Prostate gland (tissue), 2 donors: ENCODE measurements at regions not wholly inside any gene's neighbourhood (a gene's known extent, or its start where the extent isn't known, plus 50 kb on each side); places are given as distances from the start of the nearest gene placed in this dataset.

Experiments used
- DNase-seq: peaks from one replicate; pipeline ENCODE4 v3.0.0-alpha.2; 2019; ENCODE audit warnings: low spot score
- H3K27ac ChIP-seq, 2 donors: fragments of 200-600 bp; sonication (generic); 2 replicates each; pipeline ENCODE4 v1.5.1; 2017 to 2019
- H3K27me3 ChIP-seq: fragments of 200-600 bp; sonication (generic); replicated peaks from 2 replicates; pipeline ENCODE4 v1.5.1; 2019; ENCODE audit not compliant: insufficient read depth
- H3K36me3 ChIP-seq, 2 donors: fragments of 200-600 bp; sonication (generic); 1 replicate in 1 of 2; 2 replicates in 1 of 2; pipeline versions ENCODE4 v1.5.1 to v1.8.1; 2017 to 2019
- H3K4me1 ChIP-seq: fragments of 200-600 bp; sonication (generic); replicated peaks from 2 replicates; pipeline ENCODE4 v1.5.1; 2019
- H3K4me3 ChIP-seq, 2 donors: fragments of 200-600 bp; sonication (generic); 2 replicates each; pipeline ENCODE4 v1.5.1; 2017 to 2019
- H3K9me3 ChIP-seq: fragments of 200-600 bp; sonication (generic); 2 replicates; pipeline ENCODE4 v1.5.1; 2017
- POLR2A ChIP-seq: fragments of 450-650 bp; IDR thresholded peaks from one replicate; pipeline ENCODE4 v1.6.1; 2016; ENCODE audit warnings: antibody characterized with exemption, mild to moderate bottlenecking
- POLR2AphosphoS5 ChIP-seq: sonication (generic); formaldehyde crosslinking; IDR thresholded peaks from one replicate; pipeline ENCODE4 v1.6.1; 2017; ENCODE audit warnings: antibody characterized with exemption
- WGBS: methylation state at CpG from one replicate; pipeline ENCODE4 v1.1.5; 2018; 5-methylcytosine and 5-hydroxymethylcytosine counted together
- intact Hi-C: fragments of 100-400 bp; cut with DNase I; formaldehyde crosslinking; loops from one replicate; pipeline ENCODE4 v1.14.2; 2022
- TF ChIP-seq, protein P1 (sequence below), 4 experiments: fragments of 200-600 bp in 2 of 4; fragments of 450-650 bp in 2 of 4; sonication (generic) in 2 of 4; IDR thresholded peaks; 1 replicate in 3 of 4; 2 replicates in 1 of 4; pipeline ENCODE4 v1.5.1; 2016 to 2019; ENCODE audit warnings: antibody characterized with exemption in 4 of 4, mild to moderate bottlenecking in 2 of 4, moderate library complexity in 2 of 4

DNA sequence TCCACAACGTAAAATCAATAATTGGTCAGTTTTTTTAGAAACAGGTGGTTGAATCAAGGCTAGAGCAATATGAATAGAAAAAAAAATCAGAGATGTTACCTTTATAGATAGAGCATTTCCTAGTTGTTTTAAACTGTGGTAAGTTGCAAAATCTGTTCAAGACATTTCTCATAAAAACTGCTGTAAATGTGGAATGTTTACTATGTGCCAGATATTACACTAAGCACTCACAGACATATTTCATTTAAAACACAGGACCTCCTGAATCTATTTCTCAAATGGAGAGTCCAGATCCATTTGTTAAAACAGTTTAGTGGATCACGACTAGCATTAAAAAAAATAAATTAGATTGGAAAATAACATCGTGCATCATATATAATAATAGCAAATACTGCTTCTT, 570.0 kb upstream of the ZNF608 start:
- H3K36me3 ChIP-seq = no peaks in the 10 kb centered on the region
- no peak for TF ChIP-seq POLR2AphosphoS5
- TF ChIP-seq, protein P1, sequence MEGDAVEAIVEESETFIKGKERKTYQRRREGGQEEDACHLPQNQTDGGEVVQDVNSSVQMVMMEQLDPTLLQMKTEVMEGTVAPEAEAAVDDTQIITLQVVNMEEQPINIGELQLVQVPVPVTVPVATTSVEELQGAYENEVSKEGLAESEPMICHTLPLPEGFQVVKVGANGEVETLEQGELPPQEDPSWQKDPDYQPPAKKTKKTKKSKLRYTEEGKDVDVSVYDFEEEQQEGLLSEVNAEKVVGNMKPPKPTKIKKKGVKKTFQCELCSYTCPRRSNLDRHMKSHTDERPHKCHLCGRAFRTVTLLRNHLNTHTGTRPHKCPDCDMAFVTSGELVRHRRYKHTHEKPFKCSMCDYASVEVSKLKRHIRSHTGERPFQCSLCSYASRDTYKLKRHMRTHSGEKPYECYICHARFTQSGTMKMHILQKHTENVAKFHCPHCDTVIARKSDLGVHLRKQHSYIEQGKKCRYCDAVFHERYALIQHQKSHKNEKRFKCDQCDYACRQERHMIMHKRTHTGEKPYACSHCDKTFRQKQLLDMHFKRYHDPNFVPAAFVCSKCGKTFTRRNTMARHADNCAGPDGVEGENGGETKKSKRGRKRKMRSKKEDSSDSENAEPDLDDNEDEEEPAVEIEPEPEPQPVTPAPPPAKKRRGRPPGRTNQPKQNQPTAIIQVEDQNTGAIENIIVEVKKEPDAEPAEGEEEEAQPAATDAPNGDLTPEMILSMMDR (IDR thresholded peaks at IDR 0.05) = no peak
- TF ChIP-seq POLR2A = no peak
- H3K27me3 ChIP-seq = no peaks in the 10 kb centered on the region
- H3K27ac ChIP-seq = no peak overlapping the region
- H3K9me3 ChIP-seq = no peaks in the 10 kb centered on the region
- H3K4me3 ChIP-seq = no peak overlapping the region
- DNase-seq = no peak
- intact Hi-C loops = no loop called here
- 48% methylated on average over 3 of the region's 3 CpGs for WGBS
- H3K4me1 ChIP-seq = no peaks in the 10 kb centered on the region

DNA sequence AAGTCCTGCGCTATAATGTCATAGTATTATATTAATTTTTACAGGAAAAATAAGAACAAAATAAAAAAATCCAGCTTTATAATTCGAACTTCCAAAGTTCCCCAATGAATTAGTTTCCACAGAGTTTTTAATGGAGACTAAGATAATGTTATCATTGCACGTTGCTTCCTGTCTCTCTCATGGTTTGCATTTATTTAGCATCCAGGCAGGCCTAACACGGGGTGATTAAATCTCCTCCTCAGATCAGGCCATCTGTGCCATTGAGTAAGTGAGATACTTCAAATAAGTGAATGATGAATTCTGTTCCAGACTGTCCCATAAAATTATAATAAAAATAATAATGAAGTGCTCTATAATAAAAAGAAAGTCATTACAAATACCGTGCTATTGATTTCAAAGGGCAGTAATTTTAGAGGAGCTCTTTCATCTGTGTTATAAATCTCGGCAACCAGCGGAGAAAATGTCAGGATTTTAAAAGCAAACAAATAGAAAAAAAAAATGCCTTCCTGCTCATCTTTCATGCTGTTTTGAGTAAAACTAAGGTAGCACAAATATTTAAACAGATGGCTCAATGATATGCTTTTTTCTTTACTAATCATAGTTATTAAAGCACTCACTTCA, 570.6 kb upstream of the ZNF608 start:
- Histone ChIP-seq H3K4me3 (no peak overlapping the region), H3K4me1 (no peaks in the 10 kb centered on the region), H3K27ac (no peak overlapping the region), H3K36me3 (no peaks in the 10 kb centered on the region), H3K27me3 (no peaks in the 10 kb centered on the region), H3K9me3 (no peaks in the 10 kb centered on the region)
- intact Hi-C loops = no loop called here
- WGBS = 29% methylated on average over 7 of the region's 7 CpGs
- TF ChIP-seq, protein P1 (IDR thresholded peaks at IDR 0.05) = no peak
- TF ChIP-seq POLR2A = no peak
- no peak for TF ChIP-seq POLR2AphosphoS5
- no peak for DNase-seq

DNA sequence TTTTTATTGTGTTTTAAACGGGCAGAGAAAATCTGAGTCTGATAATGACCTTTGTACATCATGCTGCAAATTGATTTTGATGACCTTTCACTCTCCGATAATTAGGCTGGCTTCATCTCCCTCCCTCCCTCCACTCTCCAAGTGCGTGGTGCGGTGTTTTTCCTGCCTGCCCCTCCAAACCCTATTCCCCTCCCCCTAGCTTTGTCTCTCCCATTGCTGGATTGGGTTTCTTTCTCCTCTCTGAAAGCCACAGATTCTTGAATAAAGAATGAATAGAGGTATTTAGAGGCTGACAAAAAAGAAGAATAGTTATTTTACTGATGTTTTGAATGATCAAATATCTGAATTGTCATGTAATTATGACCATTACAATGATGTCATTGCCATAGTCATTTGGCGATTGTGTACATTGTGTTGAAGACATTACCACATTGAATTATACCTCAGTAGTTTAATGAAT, 571.1 kb upstream of the ZNF608 start:
- no peaks in the 10 kb centered on the region for H3K4me1 ChIP-seq
- H3K27me3 ChIP-seq = no peaks in the 10 kb centered on the region
- TF ChIP-seq, protein P1 (IDR thresholded peaks at IDR 0.05) = no peak
- no peak for TF ChIP-seq POLR2AphosphoS5
- no peak for TF ChIP-seq POLR2A
- DNase-seq = no peak
- intact Hi-C loops = no loop called here
- no peak overlapping the region for H3K4me3 ChIP-seq
- H3K36me3 ChIP-seq = no peaks in the 10 kb centered on the region
- 29% methylated on average over 5 of the region's 5 CpGs for WGBS
- H3K9me3 ChIP-seq = no peaks in the 10 kb centered on the region
- no peak overlapping the region for H3K27ac ChIP-seq

DNA sequence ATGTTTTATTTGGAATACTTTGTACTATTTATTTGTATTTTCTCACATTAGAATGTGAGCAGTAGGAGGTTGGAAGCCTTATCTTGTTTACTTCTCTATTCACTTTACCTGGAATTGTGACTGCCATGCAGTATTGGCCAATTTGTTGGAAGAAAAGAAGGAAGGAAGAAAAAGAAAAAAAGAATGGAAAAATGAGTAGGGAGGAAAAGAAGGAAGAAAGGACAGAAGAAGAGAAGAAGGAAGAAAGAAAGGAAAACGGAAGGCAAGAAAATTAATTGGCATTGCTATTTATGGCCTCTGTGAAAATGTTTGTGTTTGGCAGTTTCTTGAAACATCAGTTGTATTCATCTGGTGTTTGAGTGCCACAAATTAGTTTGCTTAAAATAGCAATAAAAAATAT, 575.2 kb upstream of the ZNF608 start:
- no peak overlapping the region for H3K27ac ChIP-seq
- no peaks in the 10 kb centered on the region for H3K27me3 ChIP-seq
- intact Hi-C loops = no loop called here
- H3K4me1 ChIP-seq = no peaks in the 10 kb centered on the region
- H3K9me3 ChIP-seq = no peaks in the 10 kb centered on the region
- no peak overlapping the region for H3K4me3 ChIP-seq
- WGBS = 83% methylated on average over 1 of the region's 1 CpG
- DNase-seq = no peak
- H3K36me3 ChIP-seq = no peaks in the 10 kb centered on the region
- TF ChIP-seq, protein P1 (IDR thresholded peaks at IDR 0.05) = no peak
- TF ChIP-seq POLR2A = no peak
- TF ChIP-seq POLR2AphosphoS5 = no peak

GRCh38 chr5:125323613-125324012, 577.2 kb upstream of the ZNF608 start:
- intact Hi-C loops = no loop called here
- Histone ChIP-seq H3K9me3 (no peaks in the 10 kb centered on the region), H3K4me1 (no peaks in the 10 kb centered on the region), H3K4me3 (no peak overlapping the region), H3K27me3 (no peaks in the 10 kb centered on the region), H3K27ac (no peak overlapping the region), H3K36me3 (no peaks in the 10 kb centered on the region)
- 13% methylated on average over 2 of the region's 2 CpGs for WGBS
- no peak for DNase-seq
- TF ChIP-seq POLR2A (no peak), POLR2AphosphoS5 (no peak)
- TF ChIP-seq, protein P1 (IDR thresholded peaks at IDR 0.05) = no peak
